Endothelial cell of umbilical vein (primary cell): ENCODE measurements at regions not wholly inside any gene's neighbourhood (a gene's known extent, or its start where the extent isn't known, plus 50 kb on each side); places are given as distances from the start of the nearest gene placed in this dataset.

Experiments
- BruUV-seq: library from RNA; stranded (reverse); fragments of 400-500 nt; replicated peaks from 2 replicates; lab custom pipeline; 2021; lab: Mats Ljungman, UMichigan
- CTCF ChIA-PET: fragments of 300-600, 350-600 bp; sonication (Branson Sonifier 250); formaldehyde crosslinking; loops from one replicate; lab custom pipeline; 2021; ENCODE audit warnings: antibody characterized with exemption, inconsistent platforms; lab: Charles Lee
- POLR2A ChIA-PET: fragments of 300-600, 350-600 bp; sonication (Branson Sonifier 250); formaldehyde crosslinking; loops from one replicate; lab custom pipeline; 2021; ENCODE audit warnings: antibody characterized with exemption, inconsistent platforms; lab: Charles Lee
- DNase-seq: peaks from one replicate; pipeline ENCODE4 v3.0.0-alpha.2; 2011; ENCODE audit warnings: low read depth, low spot score
- FAIRE-seq: peaks from 2 replicates; lab custom pipeline; 2011; peaks lifted over from hg19 to GRCh38; lab: Jason Lieb, UNC
- H2AFZ ChIP-seq: 2 replicates; pipeline ENCODE4 v1.6.0; 2012; ENCODE audit warnings: low read depth, low read length, control low read depth, inconsistent platforms
- H3K27ac ChIP-seq: 2 replicates; pipeline ENCODE4 v1.5.1; 2011; ENCODE audit warnings: low read depth, mild to moderate bottlenecking, control low read depth, low read length, moderate library complexity; ENCODE audit not compliant: insufficient read depth
- H3K27me3 ChIP-seq, 2 experiments: 2 replicates each; pipeline versions ENCODE4 v1.6.0 to v1.6.1; 2011; ENCODE audit warnings: low read length in 2 of 2, mixed read lengths in 1 of 2; ENCODE audit not compliant: control insufficient read depth in 2 of 2, insufficient read depth in 2 of 2
- H3K36me3 ChIP-seq, 2 experiments: 2 replicates in 1 of 2; 3 replicates in 1 of 2; pipeline ENCODE4 v1.5.1; 2011; ENCODE audit warnings: low read length in 2 of 2, mild to moderate bottlenecking in 1 of 2, moderate library complexity in 1 of 2; ENCODE audit not compliant: control insufficient read depth in 2 of 2, insufficient read depth in 2 of 2; ENCODE audit errors: extremely low read depth in 1 of 2
- H3K4me1 ChIP-seq: 3 replicates; pipeline ENCODE4 v1.5.1; 2011; ENCODE audit warnings: mild to moderate bottlenecking, low read length; ENCODE audit not compliant: control insufficient read depth, insufficient read depth; ENCODE audit errors: extremely low read depth
- H3K4me2 ChIP-seq: 2 replicates; pipeline ENCODE4 v1.6.1; 2011; ENCODE audit warnings: low read length, control low read depth, mixed read lengths; ENCODE audit not compliant: insufficient read depth
- H3K4me3 ChIP-seq, 3 experiments: fragments of 200-600 bp in 1 of 3; sonication (generic), shearing (Covaris generic) in 1 of 3; replicated peaks in 1 of 3; 2 replicates each; pipeline ENCODE4 v1.5.1; 2011 to 2016; ENCODE audit warnings: control low read depth in 3 of 3, low read length in 3 of 3, mild to moderate bottlenecking in 2 of 3, inconsistent platforms in 1 of 3, low read depth in 1 of 3, moderate library complexity in 1 of 3; ENCODE audit not compliant: insufficient read depth in 1 of 3
- H3K79me2 ChIP-seq: 2 replicates; pipeline ENCODE4 v1.6.0; 2012; ENCODE audit warnings: low read length, inconsistent platforms; ENCODE audit not compliant: control insufficient read depth, insufficient read depth
- H3K9ac ChIP-seq: replicated peaks from 2 replicates; pipeline ENCODE3; 2011; ENCODE audit warnings: low read length, control low read depth; ENCODE audit not compliant: insufficient read depth; ENCODE audit errors: extremely low read depth
- H3K9me1 ChIP-seq: replicated peaks from 3 replicates; pipeline ENCODE4 v1.6.0; 2011; ENCODE audit warnings: mild to moderate bottlenecking, low read length; ENCODE audit not compliant: control insufficient read depth, insufficient read depth; ENCODE audit errors: extremely low read depth
- H3K9me3 ChIP-seq: replicated peaks from 2 replicates; pipeline ENCODE4 v1.5.1; 2012; ENCODE audit warnings: low read length, inconsistent platforms; ENCODE audit not compliant: control insufficient read depth, insufficient read depth
- H4K20me1 ChIP-seq: replicated peaks from 2 replicates; pipeline ENCODE3; 2011; ENCODE audit warnings: mild to moderate bottlenecking, low read length; ENCODE audit not compliant: control insufficient read depth, insufficient read depth; ENCODE audit errors: extremely low read depth
- EZH2 ChIP-seq: IDR thresholded peaks from 2 replicates; pipeline ENCODE4 v1.6.1; 2012; ENCODE audit warnings: borderline replicate concordance, low read depth, mild to moderate bottlenecking, moderate library complexity, low read length, inconsistent platforms; ENCODE audit not compliant: severe bottlenecking
- FOS ChIP-seq: IDR thresholded peaks from 2 replicates; pipeline ENCODE4 v1.6.1; 2011; ENCODE audit warnings: mild to moderate bottlenecking, low read length, moderate library complexity, borderline replicate concordance; ENCODE audit not compliant: insufficient read depth
- GATA2 ChIP-seq: IDR thresholded peaks from 2 replicates; pipeline ENCODE4 v1.7.0; 2011; ENCODE audit warnings: low read depth, mild to moderate bottlenecking, moderate library complexity, mixed read lengths, low read length; ENCODE audit not compliant: insufficient read length, insufficient read depth
- JUN ChIP-seq: IDR thresholded peaks from 2 replicates; pipeline ENCODE4 v1.6.1; 2011; ENCODE audit warnings: borderline replicate concordance, low read depth; ENCODE audit not compliant: insufficient read length, insufficient read depth
- MYC ChIP-seq: IDR thresholded peaks from one replicate; pipeline ENCODE4 v1.6.1; 2011; ENCODE audit warnings: mild to moderate bottlenecking, low read depth, low read length
- POLR2A ChIP-seq: IDR thresholded peaks from 2 replicates; pipeline ENCODE4 v1.6.1; 2012; ENCODE audit warnings: low read depth, mild to moderate bottlenecking, control low read depth, low read length
- POLR2AphosphoS5 ChIP-seq: IDR thresholded peaks from 2 replicates; pipeline ENCODE4 v1.6.1; 2012; ENCODE audit warnings: low read depth, mild to moderate bottlenecking, control low read depth, low read length, moderate library complexity; ENCODE audit not compliant: insufficient read depth
- dilution Hi-C: fragments of 300-500 bp; cut with MboI; formaldehyde crosslinking; loops from one replicate; pipeline ENCODE4 v1.15.0; 2019; ENCODE audit warnings: low sequenced_read_pairs; ENCODE audit not compliant: extremely low pct_ligation_motif_present
- intact Hi-C: fragments of 100-400 bp; cut with micrococcal nuclease; formaldehyde crosslinking; loops from one replicate; pipeline ENCODE4 v1.10.0; 2022
- TF ChIP-seq, protein P1 (sequence below): IDR thresholded peaks from 2 replicates; pipeline ENCODE4 v1.6.1; 2011; ENCODE audit not compliant: insufficient read depth, insufficient read length
- TF ChIP-seq, protein P2 (sequence below), 2 donors: IDR thresholded peaks; 1 replicate in 1 of 2; 2 replicates in 1 of 2; pipeline ENCODE4 v1.5.1; 2011; ENCODE audit warnings: low read length in 2 of 2, mild to moderate bottlenecking in 2 of 2, moderate library complexity in 2 of 2, control low read depth in 1 of 2, inconsistent platforms in 1 of 2, low read depth in 1 of 2; ENCODE audit not compliant: insufficient read depth in 1 of 2; ENCODE audit errors: extremely low read depth in 1 of 2

DNA sequence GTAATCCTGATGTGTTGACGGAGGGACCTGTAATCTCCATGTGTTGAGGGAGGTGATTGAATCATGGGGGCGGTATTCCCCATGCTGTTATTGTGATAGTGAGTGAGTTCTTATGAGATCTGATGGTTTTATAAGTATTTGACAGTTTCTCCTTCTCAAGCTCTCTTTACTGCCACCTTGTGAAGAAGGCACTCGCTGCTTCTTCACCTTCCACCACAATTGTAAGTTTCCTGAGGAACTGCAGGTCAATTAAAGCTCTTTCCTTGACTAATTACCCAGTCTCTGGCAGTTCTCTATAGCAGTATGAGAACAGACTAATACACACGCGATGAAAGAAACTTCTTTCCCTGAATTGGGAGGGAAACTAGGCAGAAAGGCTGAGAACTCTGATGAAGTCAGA, 141.1 kb upstream of the RAD23B start:
- Histone ChIP-seq H3K79me2 (no peaks in the 10 kb centered on the region), H3K4me2 (no peak overlapping the region), H3K9me1 (no peaks in the 10 kb centered on the region), H3K36me3 (no peaks in the 10 kb centered on the region), H3K9ac (no peak overlapping the region), H2AFZ (no peak overlapping the region), H3K9me3 (no peaks in the 10 kb centered on the region), H4K20me1 (no peaks in the 10 kb centered on the region), H3K27me3 (no peaks in the 10 kb centered on the region), H3K27ac (no peak overlapping the region), H3K4me3 (no peak overlapping the region), H3K4me1 (no peaks in the 10 kb centered on the region)
- ChIA-PET CTCF (interaction anchor here (0.6 to 1.0 kb wide), 3 partner anchors 11 to 1301 kb away, joined by 3 to 7 read pairs (median 4); no protein-coding TSS in a partner anchor), POLR2A (no interaction called here)
- BruUV-seq: no TSS peak
- dilution Hi-C loops: no loop called here
- DNase-seq: no peak
- TF ChIP-seq JUN (no peak), MYC (no peak), POLR2AphosphoS5 (no peak), POLR2A (no peak), EZH2 (no peak), FOS (no peak), GATA2 (no peak)
- TF ChIP-seq, protein P1, sequence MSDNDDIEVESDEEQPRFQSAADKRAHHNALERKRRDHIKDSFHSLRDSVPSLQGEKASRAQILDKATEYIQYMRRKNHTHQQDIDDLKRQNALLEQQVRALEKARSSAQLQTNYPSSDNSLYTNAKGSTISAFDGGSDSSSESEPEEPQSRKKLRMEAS: no peak
- TF ChIP-seq, protein P2, sequence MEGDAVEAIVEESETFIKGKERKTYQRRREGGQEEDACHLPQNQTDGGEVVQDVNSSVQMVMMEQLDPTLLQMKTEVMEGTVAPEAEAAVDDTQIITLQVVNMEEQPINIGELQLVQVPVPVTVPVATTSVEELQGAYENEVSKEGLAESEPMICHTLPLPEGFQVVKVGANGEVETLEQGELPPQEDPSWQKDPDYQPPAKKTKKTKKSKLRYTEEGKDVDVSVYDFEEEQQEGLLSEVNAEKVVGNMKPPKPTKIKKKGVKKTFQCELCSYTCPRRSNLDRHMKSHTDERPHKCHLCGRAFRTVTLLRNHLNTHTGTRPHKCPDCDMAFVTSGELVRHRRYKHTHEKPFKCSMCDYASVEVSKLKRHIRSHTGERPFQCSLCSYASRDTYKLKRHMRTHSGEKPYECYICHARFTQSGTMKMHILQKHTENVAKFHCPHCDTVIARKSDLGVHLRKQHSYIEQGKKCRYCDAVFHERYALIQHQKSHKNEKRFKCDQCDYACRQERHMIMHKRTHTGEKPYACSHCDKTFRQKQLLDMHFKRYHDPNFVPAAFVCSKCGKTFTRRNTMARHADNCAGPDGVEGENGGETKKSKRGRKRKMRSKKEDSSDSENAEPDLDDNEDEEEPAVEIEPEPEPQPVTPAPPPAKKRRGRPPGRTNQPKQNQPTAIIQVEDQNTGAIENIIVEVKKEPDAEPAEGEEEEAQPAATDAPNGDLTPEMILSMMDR (IDR thresholded peaks at IDR 0.05; ENCODE audit: extremely low read depth in 1 of 2, insufficient read depth in 1 of 2, low read depth in 1 of 2, low read length in 2 of 2): no peak
- FAIRE-seq: no peak
- intact Hi-C loops: no loop called here
